ENCODE measurements at regions not wholly inside any gene's neighbourhood (a gene's known extent, or its start where the extent isn't known, plus 50 kb on each side); places are given as distances from the start of the nearest gene placed in this dataset.
A peak's percentile ranks its signal among the peaks of the same experiment; 100 is the strongest.

GRCh38 chr6:26284537-26285142 is 80.4 kb upstream of the BTN3A2 start:
- peaks cover 4% of the 10 kb centered on the region for H3K9me3 Mint-ChIP-seq
- TF ChIP-seq CTCF (IDR thresholded peaks at IDR 0.05) = no peak
- intact Hi-C loops (cut with DNase I, micrococcal nuclease) = loop anchor here (1.0 to 10.0 kb wide), 18 partner anchors 10 to 1550 kb away; a partner anchor contains a TSS
- peaks cover 21% of the 10 kb centered on the region for H3K36me3 Mint-ChIP-seq (ENCODE audit: low read depth)
- H3K27me3 ChIP-seq (ENCODE audit: control insufficient read depth in 1 of 2, insufficient read depth in 2 of 2, low read length in 2 of 2) = no peaks in the 10 kb centered on the region
- ATAC-seq (ENCODE audit: poor library complexity) = peak; percentile 21
- peak overlapping the region; percentile 62 for H3K4me3 ChIP-seq (ENCODE audit: low read length)
- no peaks in the 10 kb centered on the region for H3K36me3 ChIP-seq (ENCODE audit: insufficient read depth, low read length)
- CTCF ChIA-PET = interaction anchor here (0.7 to 4.3 kb wide), 12 partner anchors 12 to 311 kb away, joined by 3 to 27 read pairs (median 4); a partner anchor contains a TSS
- peaks cover 16% of the 10 kb centered on the region for H3K4me1 ChIP-seq (ENCODE audit: insufficient read depth, low read length)
- POLR2A ChIA-PET = interaction anchor here (0.6 to 6.1 kb wide), 55 partner anchors 12 to 1609 kb away, joined by 3 to 417 read pairs (median 8); partner anchors contain the start of gene HMGN4
- H3K9me3 ChIP-seq (ENCODE audit: control insufficient read depth in 1 of 2, insufficient read depth in 1 of 2, low read length in 2 of 2) = peaks cover 5 to 6% of the 10 kb centered on the region in 2 experiments
- peak overlapping the region; percentile 96 for H3K27ac Mint-ChIP-seq
- H3K27me3 Mint-ChIP-seq = peaks cover 11% of the 10 kb centered on the region
- peaks cover 24% of the 10 kb centered on the region for H3K4me1 Mint-ChIP-seq (ENCODE audit: low read depth)
- H3K27ac ChIP-seq (ENCODE audit: low read depth in 1 of 2, low read length in 2 of 2) = peak overlapping the region; percentile 82 to 85
- peak; percentile 42 to 85 (median 58) for DNase-seq
- peak overlapping the region; percentile 87 for H3K4me3 Mint-ChIP-seq

GRCh38 chr6:26285143-26286134 is 79.6 kb upstream of the BTN3A2 start:
- intact Hi-C loops (cut with DNase I, micrococcal nuclease) = loop anchor here (1.0 to 10.0 kb wide), 17 partner anchors 12 to 1549 kb away; a partner anchor contains a TSS
- peaks cover 5 to 6% of the 10 kb centered on the region in 2 experiments for H3K9me3 ChIP-seq (ENCODE audit: control insufficient read depth in 1 of 2, insufficient read depth in 1 of 2, low read length in 2 of 2)
- ChIA-PET CTCF (interaction anchor here (0.7 to 4.3 kb wide), 12 partner anchors 13 to 310 kb away, joined by 3 to 27 read pairs (median 4); a partner anchor contains a TSS), POLR2A (interaction anchor here (0.6 to 6.1 kb wide), 50 partner anchors 13 to 1608 kb away, joined by 3 to 417 read pairs (median 9); partner anchors contain the start of gene HMGN4)
- H3K4me3 Mint-ChIP-seq = peak overlapping the region; percentile 87
- H3K4me1 Mint-ChIP-seq (ENCODE audit: low read depth) = peaks cover 24% of the 10 kb centered on the region
- H3K4me3 ChIP-seq (ENCODE audit: low read length) = peak overlapping the region; percentile 62
- ATAC-seq (ENCODE audit: poor library complexity) = peak; percentile 82
- no peaks in the 10 kb centered on the region for H3K27me3 ChIP-seq (ENCODE audit: control insufficient read depth in 1 of 2, insufficient read depth in 2 of 2, low read length in 2 of 2)
- H3K27ac ChIP-seq (ENCODE audit: low read depth in 1 of 2, low read length in 2 of 2) = peak overlapping the region; percentile 82 to 85
- peaks cover 21% of the 10 kb centered on the region for H3K36me3 Mint-ChIP-seq (ENCODE audit: low read depth)
- peak overlapping the region; percentile 96 for H3K27ac Mint-ChIP-seq
- no peaks in the 10 kb centered on the region for H3K36me3 ChIP-seq (ENCODE audit: insufficient read depth, low read length)
- no peak for TF ChIP-seq CTCF (IDR thresholded peaks at IDR 0.05)
- H3K4me1 ChIP-seq (ENCODE audit: insufficient read depth, low read length) = peaks cover 16% of the 10 kb centered on the region
- peaks cover 4% of the 10 kb centered on the region for H3K9me3 Mint-ChIP-seq
- peaks cover 11% of the 10 kb centered on the region for H3K27me3 Mint-ChIP-seq
- peak; percentile 85 to 99 (median 92) for DNase-seq

All from CD4-positive, alpha-beta T cell (primary cell).